HG03135 (cell line): ENCODE measurements at regions not wholly inside any gene's neighbourhood (a gene's known extent, or its start where the extent isn't known, plus 50 kb on each side); places are given as distances from the start of the nearest gene placed in this dataset.

ENCODE experiments used
- ATAC-seq: cut with Tn5 transposase; IDR thresholded peaks from one replicate; pipeline ENCODE4 v1.9.1; 2021; ENCODE audit warnings: mild to moderate bottlenecking, moderate library complexity; ENCODE audit not compliant: unreplicated experiment

DNA sequence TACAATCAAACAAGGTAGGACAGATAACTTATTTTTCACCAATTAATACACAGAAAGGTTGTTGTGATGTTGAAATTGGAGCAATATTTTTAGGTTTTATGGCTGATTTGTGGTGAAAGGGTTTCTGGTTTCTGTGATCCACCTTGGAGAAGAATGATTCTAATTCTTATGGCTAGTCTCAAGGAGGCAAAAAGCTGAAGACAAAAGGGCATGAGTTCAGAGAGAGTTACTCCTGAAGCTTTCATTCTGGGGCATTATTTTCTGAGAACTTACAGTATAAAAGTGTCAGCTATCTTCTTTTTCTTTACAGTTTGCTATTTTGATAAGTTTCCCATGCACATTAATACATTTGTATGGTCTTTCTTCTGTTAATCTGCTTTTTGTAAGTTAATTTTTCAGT lies 372.4 kb upstream of the CCDC179 start:
- no peak for ATAC-seq

GRCh38 chr11:23233075-23233474 lies 372.8 kb upstream of the CCDC179 start:
- ATAC-seq, result no peak

GRCh38 chr11:23236826-23237555 lies 376.7 kb upstream of the CCDC179 start:
- ATAC-seq, result no peak

DNA sequence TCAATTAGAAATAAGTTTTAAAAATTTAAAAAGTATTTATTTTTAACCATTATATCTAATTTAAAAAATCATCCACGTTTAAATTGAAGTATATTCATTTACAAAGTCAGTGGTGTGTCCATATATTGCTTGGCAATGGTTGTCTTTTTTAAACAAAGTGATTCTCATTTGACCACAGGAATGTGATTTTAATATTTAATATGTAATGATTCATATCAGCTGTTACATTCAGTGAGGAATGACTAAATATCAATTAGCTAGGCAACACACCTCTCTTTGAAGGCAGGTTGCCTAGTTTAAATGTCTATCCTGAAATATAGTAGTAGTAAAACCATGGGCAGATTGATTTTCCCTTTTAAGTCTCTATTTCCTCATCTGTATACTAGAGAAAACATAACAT lies 392.2 kb upstream of the CCDC179 start:
- no peak for ATAC-seq

DNA sequence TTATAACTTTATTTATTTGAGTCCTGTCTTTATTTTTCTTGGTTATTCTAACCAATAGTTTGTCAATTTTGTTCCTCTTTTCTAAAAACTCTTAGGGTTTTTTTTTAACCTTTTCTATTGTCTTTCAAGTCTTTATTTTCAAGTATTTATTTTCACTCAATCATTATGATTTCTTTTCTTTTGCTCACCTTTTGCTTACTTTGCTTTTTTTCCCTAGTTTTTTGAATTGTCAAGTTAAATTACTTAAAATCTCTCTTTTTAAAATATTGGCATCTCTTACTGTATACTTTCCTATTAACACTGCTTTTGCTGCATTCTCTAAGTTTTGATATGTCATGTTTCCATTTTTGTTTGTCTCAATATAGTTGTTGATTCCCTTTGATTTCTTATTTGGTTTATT lies 396.8 kb upstream of the CCDC179 start:
- no peak for ATAC-seq

DNA sequence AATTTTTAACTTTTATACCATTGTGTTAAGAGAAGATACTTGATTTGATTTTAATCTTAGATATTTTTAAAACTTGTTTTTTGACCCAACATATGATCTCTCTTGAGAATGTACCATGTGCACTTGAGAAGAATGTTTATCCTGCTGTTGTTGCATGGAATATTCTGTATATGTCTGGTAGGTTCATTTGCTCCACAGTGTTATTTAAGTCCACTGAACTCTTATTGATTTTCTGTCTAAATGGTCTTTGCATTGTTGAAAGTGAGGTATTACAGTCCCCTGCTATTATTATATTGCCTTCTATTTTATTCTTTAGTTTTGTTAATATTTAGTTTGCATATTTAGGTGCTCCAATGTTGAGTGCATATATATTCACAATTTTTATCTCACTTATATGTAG lies 397.3 kb upstream of the CCDC179 start:
- ATAC-seq, result no peak

DNA sequence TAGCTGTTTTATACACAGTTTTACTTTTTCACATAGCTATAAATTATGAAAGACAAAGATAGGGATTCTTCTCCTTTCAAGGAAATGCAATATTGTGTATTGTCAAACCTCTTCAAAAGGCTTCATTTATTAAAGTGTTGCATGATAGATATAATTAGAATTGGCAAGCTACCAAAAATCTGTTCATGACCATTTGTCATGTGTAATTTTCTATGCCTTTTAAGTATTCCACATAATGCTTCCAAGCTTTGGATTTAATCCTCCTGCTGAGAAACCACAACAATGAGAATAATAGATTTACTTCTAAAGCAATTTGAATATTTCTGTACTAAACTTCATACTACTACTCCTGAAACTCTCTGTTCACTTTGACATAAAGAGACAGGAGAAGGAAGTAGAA lies 403.2 kb upstream of the CCDC179 start:
- no peak for ATAC-seq

DNA sequence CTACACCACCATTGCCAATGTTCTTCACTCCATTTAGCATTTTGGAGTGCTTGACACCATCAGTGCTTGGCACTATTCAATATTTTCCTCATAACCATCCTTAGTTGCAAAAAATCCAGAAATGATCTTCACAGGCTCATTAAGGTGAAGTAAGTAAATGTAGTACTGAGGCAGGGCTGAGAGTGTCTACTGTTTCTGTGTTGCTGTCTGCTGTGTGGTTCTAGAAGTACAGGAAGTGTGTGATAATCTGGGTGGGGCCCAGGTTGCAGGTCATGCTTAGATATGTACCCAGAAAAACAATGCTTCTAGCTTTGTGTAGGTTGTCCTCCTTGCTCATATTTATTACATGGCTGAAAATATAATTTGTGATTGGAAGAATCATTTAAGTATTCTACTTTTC lies 411.8 kb upstream of the CCDC179 start:
- no peak for ATAC-seq

- ATAC-seq, result no peak
Observed at GRCh38 chr11:23278121-23278520, 417.8 kb upstream of the CCDC179 start.

DNA sequence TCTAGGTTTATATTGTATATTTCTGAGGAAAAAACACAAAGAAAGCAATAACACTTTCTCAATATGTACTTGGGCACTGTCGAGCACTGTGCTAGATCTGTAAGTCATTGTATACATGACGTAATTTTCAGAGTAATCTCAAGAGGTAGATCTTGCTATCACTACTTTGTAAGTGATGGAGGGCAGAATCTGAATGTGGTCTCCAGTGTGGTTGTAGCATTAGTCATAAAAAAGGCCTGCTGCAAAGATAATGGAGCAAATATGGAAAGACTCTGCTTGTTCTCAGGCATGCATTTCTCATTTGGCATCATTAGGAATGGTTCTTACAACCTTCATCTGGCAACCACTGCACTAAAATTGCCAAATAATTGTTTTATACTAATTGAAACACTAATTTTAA lies 419.8 kb upstream of the CCDC179 start:
- no peak for ATAC-seq

DNA sequence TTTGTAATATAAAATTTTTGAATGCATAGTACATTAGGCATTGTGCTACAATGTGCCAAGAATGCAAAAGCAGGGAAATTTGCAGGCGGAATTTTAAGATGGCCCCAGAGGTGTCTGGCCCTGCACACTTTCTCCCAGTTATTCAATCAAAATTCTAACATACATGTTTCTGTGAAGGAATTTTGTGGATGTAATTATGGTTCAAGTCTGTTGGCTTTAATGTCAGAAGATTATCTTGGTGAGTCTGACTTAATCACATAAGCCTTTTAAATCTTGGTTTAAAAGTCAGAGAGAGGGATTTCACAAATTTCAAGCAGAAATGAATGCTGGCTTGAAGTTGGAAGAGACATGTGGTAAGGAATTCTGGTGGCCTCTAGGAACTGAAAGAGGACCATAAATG lies 423.4 kb upstream of the CCDC179 start:
- no peak for ATAC-seq

- no peak for ATAC-seq
Observed at GRCh38 chr11:23284631-23285030, 424.4 kb upstream of the CCDC179 start.

DNA sequence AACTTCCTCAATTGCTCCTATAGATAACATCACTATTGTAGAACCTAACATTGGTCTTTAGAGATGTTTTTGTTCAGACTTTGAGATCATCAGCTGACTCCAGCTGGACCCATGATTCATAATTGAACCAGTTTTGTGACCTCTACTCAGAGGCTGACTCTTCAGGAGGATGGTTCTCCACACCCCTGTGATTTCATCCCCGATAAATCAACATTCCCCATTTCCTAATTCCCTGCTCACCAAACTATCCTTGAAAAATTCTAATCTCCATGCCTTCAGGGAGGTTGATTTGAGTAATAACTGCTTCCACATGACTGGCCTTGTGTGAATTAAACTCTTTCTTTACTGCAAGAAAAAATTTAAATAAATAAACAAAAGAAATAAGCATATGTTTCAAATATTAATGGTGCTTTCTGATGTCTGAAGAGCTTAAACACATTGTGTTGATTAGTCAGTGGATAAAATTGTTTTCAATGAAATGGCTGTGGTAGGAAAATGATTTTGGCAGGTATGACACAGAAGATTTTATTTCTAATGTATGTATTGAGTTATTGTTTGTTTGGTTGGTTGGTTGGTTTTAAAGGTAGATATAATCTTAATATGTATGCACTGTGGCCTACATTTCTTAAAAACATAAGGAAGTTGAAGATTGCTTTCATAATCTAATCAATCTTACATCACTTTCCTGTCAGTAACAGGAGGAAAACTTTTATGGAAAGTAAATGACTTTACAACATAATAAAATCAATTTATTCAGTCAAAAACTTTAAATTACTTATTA lies 427.9 kb upstream of the CCDC179 start:
- no peak for ATAC-seq

- ATAC-seq, result no peak
Observed at GRCh38 chr11:23295241-23295640, 435.0 kb upstream of the CCDC179 start.

- no peak for ATAC-seq
Observed at GRCh38 chr11:23308041-23308440, 447.8 kb upstream of the CCDC179 start.

DNA sequence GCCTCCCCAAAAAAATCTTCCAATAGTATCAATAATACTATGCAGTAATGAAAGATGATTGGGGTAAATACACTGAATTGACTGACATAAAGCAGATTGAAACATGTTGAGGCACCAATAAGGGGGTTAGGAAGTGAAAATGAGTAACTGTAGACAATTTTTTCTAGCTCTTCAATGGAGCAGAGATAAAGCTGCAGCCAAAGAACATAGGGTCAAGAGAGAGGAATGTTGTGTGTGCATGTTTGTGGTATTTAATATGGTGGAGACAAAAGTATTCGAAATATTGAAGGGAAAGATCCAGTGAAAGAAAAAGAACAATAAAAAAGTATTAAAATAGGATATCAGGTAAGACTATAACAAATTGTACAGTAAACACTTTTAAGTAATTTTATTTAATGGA lies 450.0 kb upstream of the CCDC179 start:
- no peak for ATAC-seq

GRCh38 chr11:23311986-23312940 lies 452.0 kb upstream of the CCDC179 start:
- no peak for ATAC-seq

DNA sequence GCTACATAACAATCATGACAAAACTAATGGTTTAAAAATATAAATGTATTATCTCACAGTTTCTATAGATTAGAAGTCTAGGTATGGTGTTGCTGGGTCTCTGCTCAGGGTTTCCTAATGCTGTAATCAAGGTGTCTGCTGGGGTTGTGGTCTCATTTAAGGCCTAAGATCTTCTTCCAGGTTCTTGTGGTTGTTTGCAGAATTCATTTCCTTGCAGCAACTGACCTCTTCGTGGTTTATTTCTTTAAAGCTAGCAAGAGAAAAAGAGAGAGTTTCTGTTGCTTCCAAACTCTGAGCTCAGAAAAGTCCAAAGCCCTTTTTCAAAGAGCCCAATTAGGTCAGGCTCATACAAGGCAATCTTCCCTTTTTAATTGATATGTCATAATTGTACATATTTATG lies 452.7 kb upstream of the CCDC179 start:
- ATAC-seq, result no peak

- no peak for ATAC-seq
Observed at GRCh38 chr11:23314162-23314561, 453.9 kb upstream of the CCDC179 start.

GRCh38 chr11:23315286-23315685 lies 455.0 kb upstream of the CCDC179 start:
- ATAC-seq, result no peak

DNA sequence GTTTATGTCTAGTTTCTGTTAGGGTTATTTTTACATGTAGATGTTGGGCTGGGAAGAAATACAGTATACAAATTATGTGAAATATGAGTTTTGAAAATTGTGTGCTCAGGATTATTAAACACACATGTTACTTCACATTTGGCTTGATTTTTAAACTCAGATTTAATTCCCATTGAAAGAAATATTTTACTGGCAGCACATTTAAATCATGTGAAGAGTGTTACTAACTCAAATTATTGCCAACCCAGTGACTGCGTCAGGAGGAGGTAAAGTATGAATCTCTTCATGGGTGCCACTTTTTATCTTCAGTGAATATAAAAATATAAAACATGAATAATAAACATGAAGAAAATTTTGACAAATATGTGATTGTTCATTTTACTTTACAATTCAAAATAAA lies 457.5 kb upstream of the CCDC179 start:
- ATAC-seq, result no peak
